HG03108 (cell line): ENCODE measurements at regions not wholly inside any gene's neighbourhood (a gene's known extent, or its start where the extent isn't known, plus 50 kb on each side); places are given as distances from the start of the nearest gene placed in this dataset.

ENCODE experiments used
- ATAC-seq: cut with Tn5 transposase; IDR thresholded peaks from one replicate; pipeline ENCODE4 v1.9.1; 2021; ENCODE audit warnings: moderate library complexity; ENCODE audit not compliant: unreplicated experiment

DNA sequence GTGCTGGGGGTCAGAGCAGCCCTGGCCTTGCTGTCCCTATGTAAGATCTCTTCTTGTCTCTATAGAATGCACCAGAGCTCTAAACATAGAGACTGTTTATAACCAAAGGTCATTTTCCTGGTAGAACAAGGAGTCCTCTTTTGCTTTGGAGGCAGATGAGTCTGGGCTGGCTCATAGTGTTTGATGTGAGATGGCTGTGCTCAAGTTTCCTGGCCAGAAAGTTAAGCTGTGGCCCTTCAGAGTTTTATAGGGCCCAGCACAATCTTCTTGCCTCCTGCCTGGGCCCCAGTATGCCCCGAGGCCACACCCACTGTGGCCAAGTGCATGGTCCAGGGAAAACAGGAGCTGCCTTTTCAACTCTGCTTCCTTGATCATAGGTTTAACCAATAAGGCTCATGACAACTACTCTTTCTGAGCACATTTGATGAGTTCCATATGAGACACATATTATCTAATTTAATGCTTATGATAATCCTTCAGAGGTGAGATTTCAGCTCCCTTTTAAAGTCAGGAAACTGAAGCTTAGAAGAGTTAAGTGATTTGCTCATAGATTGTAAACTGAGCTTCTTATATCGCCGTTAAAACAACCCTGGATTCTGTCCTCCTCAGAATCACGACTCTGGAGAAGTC is 66.3 kb downstream of the MYCN start:
- no peak for ATAC-seq

DNA sequence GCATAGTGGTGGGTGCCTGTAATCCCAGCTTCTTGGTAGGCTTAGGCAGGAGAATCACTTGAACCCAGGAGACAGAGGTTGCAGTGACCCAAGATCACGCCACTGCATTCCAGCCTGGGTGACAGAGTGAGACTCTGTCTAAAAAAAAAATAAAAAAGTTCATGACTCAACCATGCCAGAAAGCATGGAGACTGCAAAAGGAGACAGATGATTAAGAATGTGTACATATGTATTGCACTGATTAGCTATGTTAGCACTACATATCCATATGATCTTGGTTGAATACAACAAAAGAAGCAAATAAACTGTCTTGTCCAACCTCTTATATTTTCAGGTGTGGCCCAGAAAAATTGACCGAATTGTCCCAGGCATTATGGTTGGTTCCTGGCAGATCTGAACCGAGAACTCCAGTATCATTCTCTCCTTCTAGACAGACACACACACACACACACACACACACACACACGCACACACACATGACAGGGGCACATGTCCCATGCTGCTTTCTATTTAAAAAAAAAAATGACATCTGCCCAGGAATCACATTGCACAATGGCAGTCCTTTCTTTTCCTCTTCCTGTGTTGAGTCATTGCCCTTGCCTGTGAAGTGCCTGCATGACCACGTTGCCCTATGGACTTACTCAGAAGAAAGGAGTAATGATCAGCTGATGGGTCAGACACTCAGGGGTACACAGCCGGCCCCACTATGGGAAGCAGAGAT is 65.6 kb downstream of the MYCN start:
- no peak for ATAC-seq

DNA sequence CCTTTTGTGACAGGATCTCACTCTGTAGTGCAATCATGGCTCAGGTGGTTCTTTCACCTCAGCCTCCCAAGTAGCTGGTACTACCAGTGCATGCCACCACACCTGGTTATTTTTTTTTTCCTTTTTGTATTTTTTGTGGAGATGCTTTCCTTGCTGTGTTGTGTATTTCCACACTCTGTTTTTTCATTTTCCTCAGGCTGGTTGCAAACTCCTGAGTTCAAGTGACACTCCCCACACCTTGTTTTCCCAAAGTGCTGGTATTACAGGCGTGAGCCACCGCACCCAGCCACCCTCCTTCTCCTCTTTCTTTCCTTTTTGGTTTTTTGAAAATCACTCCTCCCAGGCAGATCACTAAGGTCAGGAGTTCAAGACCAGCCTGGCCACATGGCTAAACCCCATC is 65.0 kb downstream of the MYCN start:
- no peak for ATAC-seq

DNA sequence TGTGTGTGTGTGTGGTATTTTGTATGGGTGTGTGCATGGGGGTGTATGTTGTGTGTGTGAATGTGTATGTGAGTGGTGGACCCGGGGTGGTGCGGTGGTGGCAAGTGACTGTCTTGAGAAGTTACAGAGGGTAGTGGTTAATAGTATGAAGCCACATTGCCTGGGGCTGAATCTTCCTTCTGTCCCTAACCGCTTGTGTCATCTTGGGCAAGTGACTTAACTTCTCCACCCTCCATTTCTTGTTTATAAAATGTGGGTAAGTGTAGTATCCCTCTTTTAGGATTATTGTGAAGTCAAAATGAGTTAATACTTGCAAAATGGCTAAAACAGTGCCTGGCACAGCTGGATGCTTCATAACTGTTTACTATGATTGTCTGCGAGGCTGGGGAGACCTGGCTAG is 63.5 kb downstream of the MYCN start:
- no peak for ATAC-seq

DNA sequence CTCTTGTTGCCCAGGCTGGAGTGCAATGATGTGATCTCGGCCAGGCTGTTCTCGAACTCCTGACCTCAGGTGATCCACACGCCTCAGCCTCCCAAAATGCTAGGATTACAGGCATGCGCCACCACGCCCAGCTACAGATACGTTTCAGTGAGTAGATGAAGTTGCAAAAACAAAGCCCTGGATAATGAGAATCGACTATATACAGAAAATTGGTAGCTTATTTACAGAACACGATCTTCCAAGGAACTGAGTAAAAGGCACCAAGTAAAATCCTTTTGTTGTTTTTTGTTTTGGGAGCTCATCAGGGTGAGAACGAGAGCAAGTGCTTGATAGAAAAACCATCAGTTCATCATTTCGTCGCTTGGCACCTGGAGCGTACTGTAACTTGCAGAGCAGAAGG is 62.8 kb downstream of the MYCN start:
- ATAC-seq, result no peak

DNA sequence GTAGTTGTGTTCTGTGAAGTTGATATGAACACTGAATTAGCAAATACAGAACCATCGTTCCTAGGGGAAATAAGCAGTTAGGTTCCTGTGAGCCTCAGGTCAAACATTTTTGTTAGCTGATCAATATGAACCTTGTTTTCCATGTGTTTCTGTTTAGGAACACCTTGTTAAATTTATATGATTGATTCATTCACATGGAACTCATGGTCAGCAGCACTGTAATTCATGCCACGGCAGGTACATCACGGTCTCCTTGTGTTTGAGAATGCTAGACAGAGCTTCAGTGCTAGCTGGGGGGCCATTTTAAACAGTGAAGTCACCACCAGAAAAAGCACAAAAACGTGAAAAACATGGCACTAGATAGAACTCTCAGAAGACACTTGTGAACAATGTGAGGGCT is 62.2 kb downstream of the MYCN start:
- ATAC-seq, result no peak

DNA sequence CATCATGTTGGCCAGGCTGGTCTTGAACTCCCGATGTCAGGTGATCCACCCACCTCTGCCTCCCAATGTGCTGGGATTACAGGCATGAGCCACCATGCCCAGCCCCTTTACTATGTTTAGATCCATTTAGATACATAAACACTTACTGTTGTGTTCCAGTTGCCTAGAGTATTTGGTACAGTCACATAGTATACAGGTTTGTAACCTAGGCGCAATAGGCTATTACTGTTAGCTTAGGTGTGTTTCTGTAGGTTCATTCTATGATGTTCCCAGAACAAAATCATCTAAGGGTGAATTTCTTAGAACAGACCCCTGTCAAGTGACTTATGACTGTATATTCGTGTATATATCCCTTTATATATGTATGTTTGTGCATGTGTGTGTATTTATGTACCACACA is 61.8 kb downstream of the MYCN start:
- no peak for ATAC-seq

- no peak for ATAC-seq
These were observed 60.3 kb downstream of the MYCN start for GRCh38 chr2:16000642-16001041.

DNA sequence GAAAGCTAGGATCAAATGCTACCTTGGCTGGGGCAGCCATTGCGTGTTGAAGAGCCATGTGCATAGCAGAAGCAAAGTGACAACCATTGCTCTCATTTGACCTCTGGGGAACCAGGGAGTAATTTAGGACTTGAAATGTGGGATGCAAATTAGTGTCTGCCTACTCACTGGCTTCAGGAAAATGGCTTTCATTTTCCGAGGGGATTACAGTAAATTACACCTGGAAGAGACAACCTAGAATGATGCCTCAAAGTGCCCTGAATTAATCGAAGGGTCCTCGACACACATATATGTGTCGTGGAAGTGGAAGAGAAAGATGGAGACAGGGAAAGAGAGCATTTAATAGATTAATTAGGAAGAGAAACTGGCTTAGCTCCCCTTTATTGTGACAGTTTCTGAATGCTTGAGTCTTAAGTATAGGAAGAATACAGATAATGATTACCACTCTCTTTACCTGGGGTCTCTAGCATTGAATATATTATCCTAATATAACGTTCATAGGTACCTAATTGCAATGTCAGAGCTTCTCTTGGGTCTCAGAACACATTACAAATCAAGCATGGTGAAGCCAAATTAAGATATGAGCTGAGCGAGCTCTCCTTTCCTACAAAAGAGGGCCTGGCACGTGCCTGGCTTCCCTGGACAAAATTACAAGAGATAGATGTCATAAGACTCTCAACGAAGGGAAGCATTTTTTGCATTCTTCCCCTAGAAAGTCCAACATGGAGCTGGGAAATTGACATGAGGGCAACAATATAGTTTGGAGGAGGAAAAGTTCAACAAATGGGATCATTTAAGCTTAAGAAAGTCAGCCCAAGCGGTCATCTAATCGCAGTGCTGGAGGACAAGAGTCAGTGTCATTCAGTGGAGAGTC is 59.5 kb downstream of the MYCN start:
- ATAC-seq, result no peak

DNA sequence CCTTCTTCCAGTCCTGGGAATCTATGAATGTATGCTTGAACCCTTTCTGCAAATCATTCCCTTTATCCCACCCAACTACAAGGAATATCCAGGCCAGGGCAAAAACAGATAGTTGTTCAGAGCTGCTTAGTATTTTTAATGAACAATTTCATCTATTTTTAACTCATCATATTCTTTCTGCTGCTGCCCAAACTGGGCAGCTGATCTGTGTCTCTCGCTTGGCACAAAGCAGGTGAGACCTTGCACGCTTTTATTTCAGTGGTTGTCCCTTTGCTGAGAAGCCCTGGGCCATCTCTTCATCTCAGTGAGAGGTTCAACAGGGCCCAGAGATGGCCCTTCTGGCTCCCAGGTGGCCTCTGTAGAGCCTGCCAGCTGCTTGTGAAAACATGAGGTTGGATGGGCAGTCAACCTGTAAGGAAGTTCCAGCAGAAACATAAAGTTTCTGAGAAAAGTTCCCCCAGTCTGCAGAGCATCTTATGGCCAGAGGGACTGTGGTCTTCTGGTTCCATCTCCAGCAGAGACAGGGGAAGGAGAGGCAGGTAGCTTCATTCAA is 57.5 kb downstream of the MYCN start:
- ATAC-seq, result no peak

DNA sequence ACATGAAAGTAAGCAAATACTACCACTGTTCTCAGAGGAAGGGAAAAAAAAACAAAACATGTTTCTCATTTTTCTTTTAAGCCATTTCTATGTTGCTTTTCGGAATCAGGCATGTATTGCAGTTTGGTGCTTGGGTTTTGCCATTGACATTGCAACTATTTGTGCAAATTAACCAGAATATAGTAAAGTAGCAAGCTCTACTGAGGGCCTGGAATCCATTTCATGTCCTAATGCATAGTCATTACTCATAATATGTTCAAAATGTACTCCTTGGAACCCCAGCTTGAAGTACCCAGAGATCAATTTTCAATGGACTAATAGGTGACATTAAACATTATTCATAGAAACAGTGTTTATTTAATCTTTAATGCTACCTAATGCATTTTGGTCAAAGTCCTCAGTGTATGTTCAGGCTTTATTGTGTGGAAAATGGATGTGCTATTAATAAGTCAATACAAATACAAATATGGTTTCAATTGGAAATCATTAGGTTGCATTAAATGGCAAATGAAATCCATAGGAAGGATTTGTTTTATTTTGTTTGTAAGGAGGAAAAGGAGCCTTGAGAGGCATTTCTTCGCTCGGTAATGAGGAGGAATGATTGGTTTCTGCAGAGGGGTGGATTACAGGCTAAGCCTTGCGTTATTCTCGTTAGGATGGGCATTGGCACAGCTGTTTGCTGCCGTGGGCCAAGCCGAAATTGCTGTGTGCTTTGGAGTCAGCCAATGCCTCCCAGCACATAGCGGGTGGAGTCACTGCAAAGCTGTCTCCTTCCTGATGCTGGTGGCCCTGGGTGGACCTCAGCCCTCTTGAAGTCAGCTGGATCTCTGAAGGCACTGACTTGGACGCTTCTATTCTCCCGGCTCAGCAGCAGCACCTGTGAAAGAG is 56.4 kb downstream of the MYCN start:
- no peak for ATAC-seq
